Uterus (tissue), 3 donors: ENCODE measurements at regions not wholly inside any gene's neighbourhood (a gene's known extent, or its start where the extent isn't known, plus 50 kb on each side); places are given as distances from the start of the nearest gene placed in this dataset. TPM values are rescaled to one million over a fixed set of nuclear protein-coding genes. Genes with fewer than 3 reads are reported as not detected.
A peak's percentile ranks its signal among the peaks of the same experiment; 100 is the strongest.
"Not testable (repeated sequence)": the region's sequence is repeated elsewhere in the genome, so short reads cannot be mapped to it uniquely, and the experiment has no call there.

Source experiments
- DNase-seq, 2 donors: peaks; one replicate each; pipeline ENCODE4 v3.0.0-alpha.2; 2019 to 2020
- H3K27ac ChIP-seq, 2 donors: fragments of 200-600 bp; sonication (generic); 1 replicate in 1 of 2; 2 replicates in 1 of 2; pipeline ENCODE4 v1.5.1; 2016 to 2018
- H3K27me3 ChIP-seq, 2 donors: fragments of 200-600 bp; sonication (generic); one replicate each; pipeline ENCODE4 v1.5.1; 2018 to 2019; ENCODE audit warnings: control low read depth in 1 of 2
- H3K36me3 ChIP-seq, 2 donors: fragments of 200-600 bp; sonication (generic); one replicate each; pipeline ENCODE4 v1.5.1; 2019; ENCODE audit warnings: control low read depth in 1 of 2
- H3K4me1 ChIP-seq, 2 donors: fragments of 200-600 bp; sonication (generic); one replicate each; pipeline ENCODE4 v1.5.1; 2018 to 2019; ENCODE audit warnings: control low read depth in 1 of 2
- H3K4me3 ChIP-seq, 2 donors: fragments of 200-600 bp; sonication (generic); 1 replicate in 1 of 2; 2 replicates in 1 of 2; pipeline ENCODE4 v1.5.1; 2018 to 2019; ENCODE audit warnings: mild to moderate bottlenecking in 1 of 2
- H3K9me3 ChIP-seq, 2 donors: fragments of 200-600 bp; sonication (generic); one replicate each; pipeline ENCODE4 v1.5.1; 2019; ENCODE audit warnings: control low read depth in 1 of 2
- CTCF ChIP-seq, 4 experiments: fragments of 200-600 bp in 2 of 4; fragments of 450-650 bp in 2 of 4; sonication (generic) in 2 of 4; IDR thresholded peaks; one replicate each; pipeline ENCODE4 v1.5.1; 2016 to 2019; ENCODE audit warnings: antibody characterized with exemption in 4 of 4, mild to moderate bottlenecking in 2 of 4, moderate library complexity in 1 of 4
- POLR2A ChIP-seq, 2 donors: fragments of 450-650 bp; IDR thresholded peaks; one replicate each; pipeline ENCODE4 v1.6.1; 2016; ENCODE audit warnings: antibody characterized with exemption in 2 of 2, mild to moderate bottlenecking in 1 of 2, moderate library complexity in 1 of 2
- intact Hi-C: fragments of 100-400 bp; cut with DNase I; formaldehyde crosslinking; loops from one replicate; pipeline ENCODE4 v1.15.1; 2023; ENCODE audit warnings: low total_unique reads
- microRNA-seq: library from miRNA; unstranded; fragments of <30 nt; microRNA quantifications from one replicate; pipeline ENCODE4, GENCODE V29; 2016; ENCODE audit warnings: borderline microRNAs expressed, borderline replicate concordance
- small RNA-seq: library from RNA; depleted of rRNA; stranded (forward); fragments of <200 nt; gene quantifications from one replicate; pipeline ENCODE3, GENCODE V24; 2016
- donor health status: DM: yes; HTN: yes; CAD: no.

GRCh38 chr7:29748286-29749099, 57.8 kb upstream of the WIPF3 start:
- no peak for DNase-seq
- Histone ChIP-seq H3K36me3 (no peaks in the 10 kb centered on the region), H3K27ac (no peak overlapping the region), H3K4me3 (no peak overlapping the region), H3K4me1 (no peaks in the 10 kb centered on the region), H3K9me3 (no peaks in the 10 kb centered on the region), H3K27me3 (no peaks in the 10 kb centered on the region)
- TF ChIP-seq POLR2A (IDR thresholded peaks at IDR 0.05) (no peak), CTCF (IDR thresholded peaks at IDR 0.05) (peak; percentile 34 to 49 (median 46))
- intact Hi-C loops: no loop called here

- Histone ChIP-seq H3K27me3 (no peaks in the 10 kb centered on the region), H3K4me1 (no peaks in the 10 kb centered on the region), H3K9me3 (no peaks in the 10 kb centered on the region), H3K27ac (no peak overlapping the region), H3K4me3 (no peak overlapping the region), H3K36me3 (no peaks in the 10 kb centered on the region)
- TF ChIP-seq POLR2A (IDR thresholded peaks at IDR 0.05) (no peak), CTCF (IDR thresholded peaks at IDR 0.05) (no peak)
- intact Hi-C loops: no loop called here
- DNase-seq: no peak
Observed at GRCh38 chr7:29749701-29750321, 56.5 kb upstream of the WIPF3 start.

GRCh38 chr7:29750373-29750940, 55.9 kb upstream of the WIPF3 start:
- H3K27ac ChIP-seq, DNase-seq, H3K36me3 ChIP-seq, H3K4me1 ChIP-seq, H3K27me3 ChIP-seq, H3K9me3 ChIP-seq, H3K4me3 ChIP-seq, intact Hi-C loops: not testable (repeated sequence)

GRCh38 chr7:29751012-29751411, 55.3 kb upstream of the WIPF3 start:
- not testable (repeated sequence) for H3K4me1 ChIP-seq

GRCh38 chr7:29754874-29755490, 51.3 kb upstream of the WIPF3 start:
- no peak for DNase-seq
- H3K4me3 ChIP-seq: no peak overlapping the region
- TF ChIP-seq POLR2A (IDR thresholded peaks at IDR 0.05) (no peak), CTCF (IDR thresholded peaks at IDR 0.05) (no peak)
- no peak overlapping the region for H3K27ac ChIP-seq
- H3K9me3 ChIP-seq: no peaks in the 10 kb centered on the region
- H3K27me3 ChIP-seq: no peaks in the 10 kb centered on the region
- H3K36me3 ChIP-seq: no peaks in the 10 kb centered on the region
- intact Hi-C loops: no loop called here
- no peaks in the 10 kb centered on the region for H3K4me1 ChIP-seq

More at GRCh38 chr7:29751012-29751411, 55.3 kb upstream of the WIPF3 start:
- H3K9me3 ChIP-seq, H3K4me3 ChIP-seq, intact Hi-C loops, H3K36me3 ChIP-seq, DNase-seq, H3K27ac ChIP-seq, H3K27me3 ChIP-seq: not testable (repeated sequence)

Small RNAs in the stretch of these regions (microRNA-seq; reads per million reads assigned to microRNA genes)
- 8.8 reads per million, percentile 17 among the genes with 10 or more reads in this experiment for gene MIR550A3

Small RNAs in the stretch of these regions (small RNA-seq; reads per million reads assigned to genes)
- gene MIR550A3 (not detected), gene TMSB4XP3 (not detected)
